Lower leg skin (tissue), 3 donors: ENCODE measurements at regions not wholly inside any gene's neighbourhood (a gene's known extent, or its start where the extent isn't known, plus 50 kb on each side); places are given as distances from the start of the nearest gene placed in this dataset.

Experiments
- POLR2A ChIP-seq, 2 donors: fragments of 450-650 bp; IDR thresholded peaks; one replicate each; pipeline ENCODE4 v1.6.1; 2016 to 2017; ENCODE audit warnings: antibody characterized with exemption in 2 of 2, mild to moderate bottlenecking in 1 of 2, moderate library complexity in 1 of 2
- TF ChIP-seq, protein P1 (sequence below), 3 donors: fragments of 450-650 bp; IDR thresholded peaks; one replicate each; pipeline ENCODE4 v1.5.1; 2016; ENCODE audit warnings: antibody characterized with exemption in 3 of 3, mild to moderate bottlenecking in 3 of 3, moderate library complexity in 2 of 3

DNA sequence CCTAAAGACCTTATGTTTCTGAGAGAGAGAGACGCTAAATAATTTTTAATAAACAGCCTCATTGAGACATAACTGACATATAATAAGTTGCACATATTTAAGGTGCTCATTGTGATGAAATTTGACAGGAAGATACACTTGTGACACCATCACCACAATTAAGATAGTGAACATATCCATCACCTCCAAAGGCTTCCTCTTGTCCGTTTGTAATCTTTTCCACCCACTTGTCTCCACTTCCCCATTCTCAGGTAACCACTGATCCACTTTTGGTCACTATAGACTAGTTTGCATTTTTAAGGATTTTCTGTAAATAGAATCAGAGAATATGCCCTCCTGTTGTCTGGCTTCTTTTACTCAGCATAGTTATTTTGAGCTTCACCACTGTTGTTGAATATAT is 195.1 kb upstream of the WDR11 start:
- no peak for TF ChIP-seq POLR2A (IDR thresholded peaks at IDR 0.05)
- TF ChIP-seq, protein P1, sequence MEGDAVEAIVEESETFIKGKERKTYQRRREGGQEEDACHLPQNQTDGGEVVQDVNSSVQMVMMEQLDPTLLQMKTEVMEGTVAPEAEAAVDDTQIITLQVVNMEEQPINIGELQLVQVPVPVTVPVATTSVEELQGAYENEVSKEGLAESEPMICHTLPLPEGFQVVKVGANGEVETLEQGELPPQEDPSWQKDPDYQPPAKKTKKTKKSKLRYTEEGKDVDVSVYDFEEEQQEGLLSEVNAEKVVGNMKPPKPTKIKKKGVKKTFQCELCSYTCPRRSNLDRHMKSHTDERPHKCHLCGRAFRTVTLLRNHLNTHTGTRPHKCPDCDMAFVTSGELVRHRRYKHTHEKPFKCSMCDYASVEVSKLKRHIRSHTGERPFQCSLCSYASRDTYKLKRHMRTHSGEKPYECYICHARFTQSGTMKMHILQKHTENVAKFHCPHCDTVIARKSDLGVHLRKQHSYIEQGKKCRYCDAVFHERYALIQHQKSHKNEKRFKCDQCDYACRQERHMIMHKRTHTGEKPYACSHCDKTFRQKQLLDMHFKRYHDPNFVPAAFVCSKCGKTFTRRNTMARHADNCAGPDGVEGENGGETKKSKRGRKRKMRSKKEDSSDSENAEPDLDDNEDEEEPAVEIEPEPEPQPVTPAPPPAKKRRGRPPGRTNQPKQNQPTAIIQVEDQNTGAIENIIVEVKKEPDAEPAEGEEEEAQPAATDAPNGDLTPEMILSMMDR (IDR thresholded peaks at IDR 0.05) = no peak
